IPS-11a (cell line): ENCODE measurements at regions not wholly inside any gene's neighbourhood (a gene's known extent, or its start where the extent isn't known, plus 50 kb on each side); places are given as distances from the start of the nearest gene placed in this dataset.
"Not testable (repeated sequence)": the region's sequence is repeated elsewhere in the genome, so short reads cannot be mapped to it uniquely, and the experiment has no call there.

Experiments used
- H3K4me3 ChIP-seq: one replicate; pipeline ENCODE4 v1.5.1; 2013; ENCODE audit warnings: low read depth, low read length, control low read depth

- no peak overlapping the region for H3K4me3 ChIP-seq
Observed at GRCh38 chr3:168801794-168802193, 706.1 kb upstream of the GOLIM4 start.

DNA sequence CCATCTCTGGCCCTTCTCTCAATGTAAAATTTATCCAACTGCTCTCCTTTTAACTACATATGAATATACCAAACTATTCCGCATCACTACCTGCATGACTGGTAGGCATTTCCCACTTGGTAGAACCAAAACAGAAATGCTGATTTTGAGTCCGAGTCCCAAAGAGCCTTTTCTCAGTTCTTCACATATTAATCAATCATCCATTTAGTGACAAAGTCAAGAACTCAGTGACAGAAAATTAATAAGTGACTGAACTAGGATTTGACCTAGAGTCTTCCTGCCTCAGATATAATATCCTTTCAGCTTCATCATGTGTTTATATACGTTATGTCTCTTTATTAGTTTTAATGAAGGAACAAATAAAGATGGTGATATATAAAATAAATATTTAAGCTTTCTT, 700.6 kb upstream of the GOLIM4 start:
- no peak overlapping the region for H3K4me3 ChIP-seq

- H3K4me3 ChIP-seq, result no peak overlapping the region
Observed at GRCh38 chr3:168794427-168794826, 698.7 kb upstream of the GOLIM4 start.

- H3K4me3 ChIP-seq, result no peak overlapping the region
Observed at GRCh38 chr3:168782193-168782592, 686.5 kb upstream of the GOLIM4 start.

DNA sequence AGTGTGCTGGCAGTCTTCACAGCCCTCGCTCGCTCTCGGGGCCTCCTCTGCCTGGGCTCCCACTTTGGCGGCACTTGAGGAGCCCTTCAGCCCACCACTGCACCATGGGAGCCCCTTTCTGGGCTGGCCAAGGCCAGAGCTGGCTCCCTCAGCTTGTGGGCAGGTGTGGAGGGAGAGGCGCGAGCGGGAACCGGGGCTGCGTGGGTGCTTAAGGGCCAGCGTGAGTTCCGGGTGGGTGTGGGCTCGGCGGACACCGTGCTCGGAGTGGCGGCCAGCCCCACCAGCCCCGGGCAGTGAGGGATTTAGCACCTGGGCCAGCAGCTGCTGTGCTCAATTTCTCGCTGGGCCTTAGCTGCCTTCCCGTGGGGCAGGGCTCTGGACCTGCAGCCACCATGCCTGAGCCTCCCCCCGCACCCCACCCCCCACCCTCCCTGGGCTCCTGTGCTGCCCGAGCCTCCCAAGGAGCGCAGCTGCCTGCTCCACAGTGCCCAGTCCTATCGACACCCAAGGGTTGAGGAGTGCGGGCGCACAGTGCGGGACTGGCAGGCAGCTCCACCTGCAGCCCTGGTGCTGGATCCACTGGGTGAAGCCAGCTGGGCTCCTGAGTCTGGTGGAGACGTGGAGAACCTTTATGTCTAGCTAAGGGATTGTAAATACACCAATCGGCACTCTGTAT, 684.4 kb upstream of the GOLIM4 start:
- not testable (repeated sequence) for H3K4me3 ChIP-seq

DNA sequence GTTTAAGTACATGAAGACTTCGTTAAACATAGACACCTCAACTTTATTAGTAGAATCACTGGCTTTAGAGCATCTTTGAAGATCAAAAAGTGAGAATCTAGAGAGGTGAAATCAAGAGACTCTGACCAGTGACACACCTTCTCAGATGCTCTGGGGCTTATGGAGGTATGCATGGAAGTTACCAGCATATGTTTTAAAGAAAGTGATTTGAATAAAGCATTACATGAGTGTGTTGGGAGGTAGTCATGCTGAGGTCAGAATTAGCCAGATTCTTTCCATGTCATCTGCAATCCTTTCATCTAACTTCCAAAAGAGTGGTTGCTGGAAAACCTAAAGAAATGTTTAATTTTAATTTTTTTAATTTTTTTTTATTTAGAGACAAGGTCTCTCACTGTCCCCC, 658.0 kb upstream of the GOLIM4 start:
- no peak overlapping the region for H3K4me3 ChIP-seq

DNA sequence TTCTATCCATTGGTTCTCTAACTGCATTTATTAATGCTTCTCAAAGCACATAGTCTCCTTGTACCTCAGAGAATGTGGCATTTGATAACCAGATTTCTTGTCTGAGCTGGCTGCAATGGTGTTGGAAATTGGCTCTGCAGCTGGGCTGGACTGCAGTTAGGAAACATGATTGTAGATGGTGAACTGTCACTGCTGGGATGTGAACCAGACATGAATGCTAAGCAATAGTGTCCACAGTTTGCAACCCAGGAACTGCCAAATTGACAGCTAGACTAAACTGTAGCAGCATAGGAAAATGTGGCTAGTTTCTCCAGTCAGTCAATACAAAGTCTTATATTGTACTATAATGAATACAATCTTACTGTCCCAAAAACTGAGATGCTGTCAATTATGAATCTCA, 656.6 kb upstream of the GOLIM4 start:
- H3K4me3 ChIP-seq, result no peak overlapping the region

- H3K4me3 ChIP-seq, result no peak overlapping the region
Observed at GRCh38 chr3:168747697-168748096, 652.0 kb upstream of the GOLIM4 start.

DNA sequence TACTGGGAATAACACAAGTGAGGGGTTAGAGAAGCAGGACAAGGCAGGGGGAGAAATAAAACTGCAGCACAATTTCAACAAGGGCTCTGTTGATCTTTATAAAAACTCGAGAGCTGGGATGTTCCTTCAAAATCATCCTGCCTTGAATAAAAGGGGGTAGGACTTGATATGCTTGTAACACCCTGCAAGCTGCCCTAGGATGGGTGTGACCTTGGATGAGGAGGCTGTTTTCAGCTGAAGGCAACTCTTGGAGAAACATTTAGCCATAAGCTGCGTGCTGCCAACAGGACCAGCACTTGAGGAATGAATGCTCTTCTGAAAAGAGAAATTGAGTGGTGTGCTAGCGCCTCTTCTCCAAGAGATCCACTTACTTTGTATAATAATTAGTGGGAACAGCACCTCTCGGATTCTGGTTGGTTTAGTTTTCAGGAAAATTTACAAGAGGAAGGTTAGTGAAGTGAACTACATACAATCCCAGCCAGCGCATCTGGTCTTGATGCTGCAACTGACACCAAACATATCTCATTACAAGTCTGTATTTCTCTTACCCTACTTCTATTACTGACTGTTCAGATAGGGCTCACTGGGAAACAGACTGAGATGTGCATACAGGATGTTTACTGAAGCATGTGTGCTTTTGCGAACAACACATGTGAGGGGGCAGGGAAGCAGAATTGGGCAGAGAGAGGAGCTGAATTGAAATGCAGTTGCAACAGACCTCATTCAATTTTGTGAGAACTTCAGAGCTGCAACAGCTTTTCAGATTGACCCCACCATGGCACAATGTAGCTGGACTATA, 643.0 kb upstream of the GOLIM4 start:
- no peak overlapping the region for H3K4me3 ChIP-seq

DNA sequence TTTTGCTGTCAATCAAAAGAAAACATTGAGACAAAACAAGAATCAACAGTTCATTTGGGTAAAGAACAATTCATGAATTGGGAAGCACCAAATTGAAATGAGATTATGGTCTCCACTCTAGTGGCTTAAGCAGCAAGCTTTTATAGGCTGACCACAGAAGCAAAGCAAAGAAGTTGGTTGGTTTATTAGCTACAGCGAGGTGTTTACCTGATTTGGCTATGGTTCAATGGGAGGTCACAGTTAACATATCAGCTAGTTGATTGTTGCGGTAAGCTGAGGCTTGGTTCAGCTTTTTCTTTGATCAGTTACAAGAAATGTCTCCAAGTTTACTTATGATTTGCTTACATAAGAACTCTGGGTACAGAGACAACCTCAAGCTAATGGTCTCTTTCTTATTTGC, 640.5 kb upstream of the GOLIM4 start:
- H3K4me3 ChIP-seq, result no peak overlapping the region

GRCh38 chr3:168730073-168730472, 634.3 kb upstream of the GOLIM4 start:
- no peak overlapping the region for H3K4me3 ChIP-seq

- H3K4me3 ChIP-seq, result no peak overlapping the region
Observed at GRCh38 chr3:168722091-168722490, 626.4 kb upstream of the GOLIM4 start.

- no peak overlapping the region for H3K4me3 ChIP-seq
Observed at GRCh38 chr3:168714609-168715240, 619.0 kb upstream of the GOLIM4 start.

DNA sequence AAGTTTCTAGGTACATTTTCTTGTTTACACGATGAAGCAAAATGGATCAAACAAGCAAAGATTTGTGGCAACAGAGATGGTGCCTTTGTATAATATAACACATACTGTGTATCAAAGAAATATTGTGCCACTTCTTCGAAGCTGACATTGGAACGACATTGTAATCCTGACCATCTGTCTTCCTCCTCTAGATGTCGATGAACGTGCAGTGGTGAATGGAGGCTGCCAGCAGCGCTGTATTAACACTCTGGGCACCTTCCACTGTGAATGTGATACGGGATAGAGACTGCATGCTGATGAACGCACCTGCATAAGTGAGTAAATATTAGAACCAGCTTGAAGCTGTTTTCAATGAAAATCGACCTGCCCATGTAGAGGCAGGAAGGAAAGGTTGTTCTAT, 613.3 kb upstream of the GOLIM4 start:
- no peak overlapping the region for H3K4me3 ChIP-seq

DNA sequence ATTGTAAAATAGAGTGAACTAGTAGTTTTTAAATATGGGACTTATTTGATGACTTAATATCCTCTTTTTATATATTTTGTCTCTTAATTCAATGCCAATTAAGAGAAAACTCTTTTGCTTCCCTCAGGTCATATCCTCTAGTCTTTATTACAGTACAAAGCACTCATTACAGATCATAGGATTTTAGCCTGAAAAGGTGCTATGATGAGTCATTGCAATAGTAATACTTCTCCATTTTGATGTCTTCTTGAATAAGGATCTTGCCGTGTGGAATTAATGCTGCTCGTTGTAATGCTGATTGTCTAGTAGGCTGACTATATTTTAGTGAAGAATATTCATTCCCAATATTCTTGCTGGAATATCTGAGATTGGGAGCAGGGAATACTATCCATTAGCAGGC, 612.2 kb upstream of the GOLIM4 start:
- H3K4me3 ChIP-seq, result no peak overlapping the region

- no peak overlapping the region for H3K4me3 ChIP-seq
Observed at GRCh38 chr3:168705412-168705811, 609.7 kb upstream of the GOLIM4 start.

GRCh38 chr3:168696051-168696450, 600.3 kb upstream of the GOLIM4 start:
- H3K4me3 ChIP-seq, result no peak overlapping the region

GRCh38 chr3:168693870-168694269, 598.1 kb upstream of the GOLIM4 start:
- no peak overlapping the region for H3K4me3 ChIP-seq

- H3K4me3 ChIP-seq, result no peak overlapping the region
Observed at GRCh38 chr3:168688267-168688666, 592.5 kb upstream of the GOLIM4 start.

- no peak overlapping the region for H3K4me3 ChIP-seq
Observed at GRCh38 chr3:168684519-168684918, 588.8 kb upstream of the GOLIM4 start.

DNA sequence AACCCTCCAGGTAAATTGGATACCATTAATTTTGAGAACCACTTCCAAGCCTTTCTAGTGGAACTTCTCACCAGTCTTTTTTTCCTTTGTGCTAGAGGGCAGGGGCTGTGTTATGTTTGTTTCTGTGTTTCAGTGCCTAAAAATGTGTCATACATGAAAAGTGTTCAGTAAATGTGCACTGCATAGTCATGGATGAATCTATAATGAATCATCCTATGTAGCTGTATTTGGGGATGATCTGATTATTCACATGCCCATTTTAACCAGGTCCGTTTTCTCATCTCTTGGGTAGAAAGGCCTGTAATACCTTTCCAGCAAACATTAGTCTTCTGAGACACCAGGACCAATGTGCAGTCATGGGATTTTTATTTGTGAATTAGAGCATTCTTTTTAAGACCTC, 583.0 kb upstream of the GOLIM4 start:
- no peak overlapping the region for H3K4me3 ChIP-seq

GRCh38 chr3:168671091-168671490, 575.4 kb upstream of the GOLIM4 start:
- no peak overlapping the region for H3K4me3 ChIP-seq
